Esophagus muscularis mucosa (tissue), 4 donors: ENCODE measurements at regions not wholly inside any gene's neighbourhood (a gene's known extent, or its start where the extent isn't known, plus 50 kb on each side); places are given as distances from the start of the nearest gene placed in this dataset.

Experiments used
- EP300 ChIP-seq: sonication (generic); formaldehyde crosslinking; IDR thresholded peaks from one replicate; pipeline ENCODE4 v1.6.1; 2017; ENCODE audit warnings: antibody characterized with exemption
- POLR2A ChIP-seq: fragments of 450-650 bp; IDR thresholded peaks from one replicate; pipeline ENCODE4 v1.6.1; 2017; ENCODE audit warnings: antibody characterized with exemption, moderate library complexity, mild to moderate bottlenecking, low read depth
- POLR2AphosphoS5 ChIP-seq, 2 donors: sonication (generic); formaldehyde crosslinking; IDR thresholded peaks; one replicate each; pipeline ENCODE4 v1.6.1; 2017; ENCODE audit warnings: antibody characterized with exemption in 2 of 2
- TF ChIP-seq, protein P1 (sequence below), 3 experiments: fragments of 200-600 bp in 2 of 3; fragments of 450-650 bp in 1 of 3; sonication (generic) in 2 of 3; IDR thresholded peaks; one replicate each; pipeline ENCODE4 v1.5.1; 2017 to 2019; ENCODE audit warnings: antibody characterized with exemption in 3 of 3, mild to moderate bottlenecking in 2 of 3, moderate library complexity in 1 of 3

DNA sequence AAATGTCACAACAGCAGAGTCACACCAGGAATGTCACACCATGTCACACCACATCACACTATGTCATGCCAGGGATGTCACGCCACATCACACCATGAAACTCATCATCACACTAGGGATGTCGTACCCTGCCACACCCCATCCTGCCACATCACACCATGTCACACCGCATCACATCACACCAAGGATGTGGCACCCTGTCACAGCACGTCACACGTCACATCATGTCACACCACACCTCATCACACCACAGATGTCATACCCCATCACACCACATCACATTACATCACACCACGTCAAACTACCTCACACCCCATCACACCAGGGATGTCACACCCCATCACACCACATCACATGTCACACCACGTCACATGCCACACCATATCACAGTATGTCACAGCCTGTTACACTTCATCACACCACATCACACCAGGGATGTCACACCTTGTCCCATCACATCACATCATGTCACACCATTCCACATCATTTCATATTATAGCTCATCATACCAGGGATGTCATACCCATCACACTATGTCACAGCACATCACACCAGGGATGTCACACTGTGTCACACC is 90.9 kb downstream of the TMEM121 start:
- TF ChIP-seq, protein P1, sequence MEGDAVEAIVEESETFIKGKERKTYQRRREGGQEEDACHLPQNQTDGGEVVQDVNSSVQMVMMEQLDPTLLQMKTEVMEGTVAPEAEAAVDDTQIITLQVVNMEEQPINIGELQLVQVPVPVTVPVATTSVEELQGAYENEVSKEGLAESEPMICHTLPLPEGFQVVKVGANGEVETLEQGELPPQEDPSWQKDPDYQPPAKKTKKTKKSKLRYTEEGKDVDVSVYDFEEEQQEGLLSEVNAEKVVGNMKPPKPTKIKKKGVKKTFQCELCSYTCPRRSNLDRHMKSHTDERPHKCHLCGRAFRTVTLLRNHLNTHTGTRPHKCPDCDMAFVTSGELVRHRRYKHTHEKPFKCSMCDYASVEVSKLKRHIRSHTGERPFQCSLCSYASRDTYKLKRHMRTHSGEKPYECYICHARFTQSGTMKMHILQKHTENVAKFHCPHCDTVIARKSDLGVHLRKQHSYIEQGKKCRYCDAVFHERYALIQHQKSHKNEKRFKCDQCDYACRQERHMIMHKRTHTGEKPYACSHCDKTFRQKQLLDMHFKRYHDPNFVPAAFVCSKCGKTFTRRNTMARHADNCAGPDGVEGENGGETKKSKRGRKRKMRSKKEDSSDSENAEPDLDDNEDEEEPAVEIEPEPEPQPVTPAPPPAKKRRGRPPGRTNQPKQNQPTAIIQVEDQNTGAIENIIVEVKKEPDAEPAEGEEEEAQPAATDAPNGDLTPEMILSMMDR (IDR thresholded peaks at IDR 0.05): no peak
- TF ChIP-seq POLR2AphosphoS5 (IDR thresholded peaks at IDR 0.05) (no peak), EP300 (no peak), POLR2A (no peak)
